Lower leg skin (tissue), 3 donors: ENCODE measurements at regions not wholly inside any gene's neighbourhood (a gene's known extent, or its start where the extent isn't known, plus 50 kb on each side); places are given as distances from the start of the nearest gene placed in this dataset.

Source experiments
- CTCF ChIP-seq, 3 donors: fragments of 450-650 bp; IDR thresholded peaks; one replicate each; pipeline ENCODE4 v1.5.1; 2016; ENCODE audit warnings: antibody characterized with exemption in 3 of 3, mild to moderate bottlenecking in 3 of 3, moderate library complexity in 2 of 3
- POLR2A ChIP-seq, 2 donors: fragments of 450-650 bp; IDR thresholded peaks; one replicate each; pipeline ENCODE4 v1.6.1; 2016 to 2017; ENCODE audit warnings: antibody characterized with exemption in 2 of 2, mild to moderate bottlenecking in 1 of 2, moderate library complexity in 1 of 2

- TF ChIP-seq CTCF (IDR thresholded peaks at IDR 0.05) (no peak), POLR2A (IDR thresholded peaks at IDR 0.05) (no peak)
Observed at GRCh38 chr7:16178585-16178984, 242.8 kb downstream of the CRPPA start.
